IMR-90 (cell line): ENCODE measurements at regions not wholly inside any gene's neighbourhood (a gene's known extent, or its start where the extent isn't known, plus 50 kb on each side); places are given as distances from the start of the nearest gene placed in this dataset.

Experiments
- ATAC-seq: fragments of 200-7000 bp; cut with Tn5 transposase; 2 replicates; pipeline ENCODE4 v1.9.1; 2020; ENCODE audit warnings: low read depth, mild to moderate bottlenecking, moderate library complexity
- BruUV-seq: library from RNA; stranded (reverse); fragments of 400-500 nt; replicated peaks from 2 replicates; lab custom pipeline; 2021; lab: Mats Ljungman, UMichigan
- CTCF ChIA-PET: fragments of 300-600 bp; formaldehyde crosslinking; extraction: SDS; loops from one replicate; lab custom pipeline; 2021; ENCODE audit warnings: antibody characterized with exemption; lab: Yijun Ruan, JAX
- POLR2A ChIA-PET: fragments of 300-600 bp; sonication (Branson Sonifier 250); formaldehyde crosslinking; loops from one replicate; lab custom pipeline; 2022; ENCODE audit warnings: antibody characterized with exemption; ENCODE audit not compliant: unreplicated experiment; lab: Charles Lee
- DNase-seq: peaks from one replicate; pipeline ENCODE4 v3.0.0; 2013
- H2AFZ ChIP-seq: replicated peaks from 2 replicates; pipeline ENCODE3; 2013; ENCODE audit warnings: low read length, mild to moderate bottlenecking; ENCODE audit not compliant: poor library complexity
- H2AK5ac ChIP-seq: 2 replicates; pipeline ENCODE4 v1.6.1; 2013; ENCODE audit warnings: low read depth, low read length, inconsistent platforms
- H2AK9ac ChIP-seq: replicated peaks from 2 replicates; pipeline ENCODE3; 2013; ENCODE audit warnings: mild to moderate bottlenecking, low read depth, low read length, moderate library complexity; ENCODE audit not compliant: poor library complexity
- H2BK120ac ChIP-seq: 2 replicates; pipeline ENCODE4 v1.6.1; 2013; ENCODE audit warnings: low read depth, low read length, inconsistent platforms
- H2BK15ac ChIP-seq: 3 replicates; pipeline ENCODE4 v1.6.1; 2013; ENCODE audit warnings: low read depth, low read length, inconsistent platforms
- H2BK20ac ChIP-seq: 2 replicates; pipeline ENCODE4 v1.6.1; 2013; ENCODE audit warnings: low read depth, mild to moderate bottlenecking, inconsistent platforms, low read length, moderate library complexity
- H2BK5ac ChIP-seq: 2 replicates; pipeline ENCODE4 v1.6.1; 2013; ENCODE audit warnings: mild to moderate bottlenecking, low read depth, low read length, inconsistent platforms; ENCODE audit not compliant: poor library complexity, severe bottlenecking
- H3K14ac ChIP-seq: replicated peaks from 2 replicates; pipeline ENCODE4 v1.6.1; 2013; ENCODE audit warnings: low read depth, low read length, inconsistent platforms
- H3K18ac ChIP-seq: 2 replicates; pipeline ENCODE4 v1.6.1; 2013; ENCODE audit warnings: low read depth, low read length, control low read depth
- H3K23ac ChIP-seq: 2 replicates; pipeline ENCODE4 v1.6.1; 2013; ENCODE audit warnings: low read depth, low read length, inconsistent platforms
- H3K27ac ChIP-seq: 2 replicates; pipeline ENCODE4 v1.5.1; 2013; ENCODE audit warnings: mild to moderate bottlenecking, control low read depth, low read length; ENCODE audit not compliant: insufficient read depth
- H3K27me3 ChIP-seq: 2 replicates; pipeline ENCODE4 v1.6.1; 2013; ENCODE audit warnings: low read length; ENCODE audit not compliant: control insufficient read depth, insufficient read depth
- H3K36me3 ChIP-seq: 2 replicates; pipeline ENCODE4 v1.6.1; 2013; ENCODE audit warnings: low read length, mixed read lengths; ENCODE audit not compliant: control insufficient read depth, insufficient read depth
- H3K4ac ChIP-seq: 2 replicates; pipeline ENCODE4 v1.6.1; 2013; ENCODE audit warnings: low read depth, low read length, inconsistent platforms
- H3K4me1 ChIP-seq: 2 replicates; pipeline ENCODE4 v1.6.1; 2013; ENCODE audit warnings: low read length, mixed read lengths; ENCODE audit not compliant: control insufficient read depth, insufficient read depth
- H3K4me2 ChIP-seq: 2 replicates; pipeline ENCODE4 v1.6.1; 2013; ENCODE audit warnings: low read depth, mild to moderate bottlenecking, control low read depth, low read length, moderate library complexity
- H3K4me3 ChIP-seq: 2 replicates; pipeline ENCODE4 v1.5.1; 2013; ENCODE audit warnings: low read depth, mild to moderate bottlenecking, control low read depth, low read length, moderate library complexity; ENCODE audit not compliant: insufficient read depth
- H3K56ac ChIP-seq: 2 replicates; pipeline ENCODE4 v1.6.1; 2013; ENCODE audit warnings: low read length, inconsistent platforms; ENCODE audit not compliant: insufficient read depth; ENCODE audit errors: extremely low read depth
- H3K79me1 ChIP-seq, 2 experiments: 2 replicates each; pipeline ENCODE4 v1.6.1; 2013; ENCODE audit warnings: low read length in 2 of 2, inconsistent platforms in 1 of 2, low read depth in 1 of 2
- H3K9ac ChIP-seq: 2 replicates; pipeline ENCODE4 v1.6.1; 2013; ENCODE audit warnings: low read depth, low read length, control low read depth
- H3K9me1 ChIP-seq: 2 replicates; pipeline ENCODE4 v1.6.1; 2013; ENCODE audit warnings: low read length, inconsistent platforms; ENCODE audit not compliant: insufficient read depth
- H3K9me3 ChIP-seq: 2 replicates; pipeline ENCODE4 v1.6.1; 2013; ENCODE audit warnings: low read length; ENCODE audit not compliant: control insufficient read depth, insufficient read depth
- H4K20me1 ChIP-seq: 2 replicates; pipeline ENCODE4 v1.6.1; 2013; ENCODE audit warnings: low read length, inconsistent platforms; ENCODE audit not compliant: insufficient read depth
- H4K5ac ChIP-seq: 2 replicates; pipeline ENCODE4 v1.6.1; 2013; ENCODE audit warnings: mild to moderate bottlenecking, low read depth, low read length, control low read depth
- H4K8ac ChIP-seq, 2 experiments: 2 replicates each; pipeline ENCODE4 v1.6.1; 2013; ENCODE audit warnings: low read depth in 2 of 2, low read length in 2 of 2, control low read depth in 1 of 2, inconsistent platforms in 1 of 2
- H4K91ac ChIP-seq: 2 replicates; pipeline ENCODE4 v1.6.1; 2013; ENCODE audit warnings: low read depth, low read length, inconsistent platforms; ENCODE audit not compliant: insufficient read depth
- BHLHE40 ChIP-seq: fragments of 150-350 bp; IDR thresholded peaks from 2 replicates; pipeline ENCODE4 v1.6.1; 2016; ENCODE audit warnings: mild to moderate bottlenecking, low read depth, low read length
- CEBPB ChIP-seq: IDR thresholded peaks from 2 replicates; pipeline ENCODE4 v1.6.1; 2012; ENCODE audit warnings: low read depth, low read length, improper control_type of control experiment
- CHD1 ChIP-seq: IDR thresholded peaks from 2 replicates; pipeline ENCODE4 v1.6.1; 2012; ENCODE audit warnings: low read depth, low read length, improper control_type of control experiment
- CTCF ChIP-seq: conservative IDR thresholded peaks from 2 replicates; pipeline ENCODE4 v1.5.1; 2012; ENCODE audit warnings: mild to moderate bottlenecking, low read depth, low read length, improper control_type of control experiment
- ELK1 ChIP-seq: fragments of 150-350 bp; IDR thresholded peaks from 2 replicates; pipeline ENCODE4 v1.6.1; 2016; ENCODE audit warnings: low read depth, mild to moderate bottlenecking, low read length, moderate library complexity, borderline replicate concordance
- FOS ChIP-seq: fragments of 150-350 bp; IDR thresholded peaks from 2 replicates; pipeline ENCODE4 v1.6.1; 2016; ENCODE audit warnings: low read depth, low read length
- MAFK ChIP-seq: IDR thresholded peaks from 2 replicates; pipeline ENCODE4 v1.6.1; 2012; ENCODE audit warnings: low read depth, low read length, improper control_type of control experiment
- MAZ ChIP-seq: IDR thresholded peaks from 2 replicates; pipeline ENCODE4 v1.6.1; 2012; ENCODE audit warnings: low read depth, mild to moderate bottlenecking, low read length, improper control_type of control experiment, moderate library complexity, borderline replicate concordance
- MXI1 ChIP-seq: IDR thresholded peaks from 2 replicates; pipeline ENCODE4 v1.6.1; 2012; ENCODE audit warnings: low read depth, mild to moderate bottlenecking, low read length, moderate library complexity, borderline replicate concordance
- NFE2L2 ChIP-seq: fragments of 150-350 bp; IDR thresholded peaks from 2 replicates; pipeline ENCODE4 v1.6.1; 2016; ENCODE audit warnings: low read depth, mild to moderate bottlenecking, low read length
- POLR2A ChIP-seq: IDR thresholded peaks from 2 replicates; pipeline ENCODE4 v1.6.1; 2012; ENCODE audit warnings: mild to moderate bottlenecking, low read depth, low read length
- RAD21 ChIP-seq: IDR thresholded peaks from 2 replicates; pipeline ENCODE4 v1.6.1; 2012; ENCODE audit warnings: low read length, improper control_type of control experiment
- RCOR1 ChIP-seq: IDR thresholded peaks from 2 replicates; pipeline ENCODE4 v1.6.1; 2012; ENCODE audit warnings: mild to moderate bottlenecking, low read length, improper control_type of control experiment; ENCODE audit not compliant: insufficient replicate concordance
- RFX5 ChIP-seq: IDR thresholded peaks from 2 replicates; pipeline ENCODE4 v1.8.0; 2012; ENCODE audit warnings: low read depth, mild to moderate bottlenecking, low read length, moderate library complexity
- SMC3 ChIP-seq: fragments of 150-350 bp; IDR thresholded peaks from 2 replicates; pipeline ENCODE4 v1.6.1; 2016; ENCODE audit warnings: low read depth, mild to moderate bottlenecking, antibody characterized with exemption, low read length, moderate library complexity
- USF2 ChIP-seq: fragments of 150-350 bp; IDR thresholded peaks from 2 replicates; pipeline ENCODE4 v1.6.1; 2017; ENCODE audit warnings: mild to moderate bottlenecking, antibody characterized with exemption, low read length, low read depth
- WGBS, 2 experiments: methylation state at CpG; one replicate each; pipeline versions ENCODE4 v1.1.5 to v1.1.7; 2013; ENCODE audit warnings: missing lambda C conversion rate in 2 of 2; ENCODE audit not compliant: insufficient read length in 1 of 2; ENCODE audit errors: extremely low coverage in 2 of 2; 5-methylcytosine and 5-hydroxymethylcytosine counted together
- dilution Hi-C: fragments of 300-500 bp; cut with HindIII; formaldehyde crosslinking; loops from one replicate; pipeline ENCODE4 v1.14.3; 2018; ENCODE audit warnings: low sequenced_read_pairs; ENCODE audit not compliant: unreplicated experiment
- in situ Hi-C: fragments of 300-500 bp; cut with MboI; formaldehyde crosslinking; loops from 3 replicates; pipeline ENCODE4 v1.14.3; 2019; ENCODE audit warnings: low sequenced_read_pairs, inconsistent platforms, mixed read lengths
- intact Hi-C: fragments of 100-400 bp; cut with micrococcal nuclease; formaldehyde crosslinking; loops from 2 replicates; pipeline ENCODE4 v1.10.0; 2022

DNA sequence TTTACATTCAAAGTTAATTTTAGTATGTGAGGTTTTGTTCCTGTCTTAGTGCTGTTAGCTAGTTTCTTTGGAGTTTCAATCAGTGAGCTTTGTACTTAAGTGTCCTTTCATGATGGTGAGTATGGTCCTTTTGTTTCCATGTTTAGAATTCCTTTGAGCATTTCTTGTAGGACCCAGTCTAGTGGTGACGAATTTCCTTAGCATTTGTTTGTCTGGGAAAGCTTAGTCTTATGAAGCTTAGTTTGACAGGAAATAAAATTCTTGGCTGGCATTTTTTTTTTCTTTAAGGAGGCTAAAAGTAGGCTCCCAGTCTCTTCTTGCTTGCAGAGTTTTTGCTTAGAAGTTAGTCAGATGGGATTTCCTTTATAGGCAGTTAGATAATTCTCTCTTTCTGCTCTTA is 209.2 kb upstream of the SEMA3C start:
- POLR2A ChIA-PET = no interaction called here
- no peaks in the 10 kb centered on the region for H3K27me3 ChIP-seq

More for the DNA sequence above, 209.2 kb upstream of the SEMA3C start:
- Histone ChIP-seq H3K14ac (no peak overlapping the region), H3K79me1 (no peaks in the 10 kb centered on the region), H2BK5ac (no peak overlapping the region), H2BK15ac (no peak overlapping the region), H4K20me1 (no peaks in the 10 kb centered on the region), H2AK5ac (no peak overlapping the region), H2AFZ (no peak overlapping the region), H3K56ac (no peak overlapping the region), H2AK9ac (no peak overlapping the region), H3K4me1 (no peaks in the 10 kb centered on the region), H4K91ac (no peak overlapping the region), H3K36me3 (no peaks in the 10 kb centered on the region), H4K8ac (no peak overlapping the region), H2BK20ac (no peak overlapping the region), H3K4ac (no peak overlapping the region), H3K9ac (no peak overlapping the region), H3K18ac (no peak overlapping the region), H2BK120ac (no peak overlapping the region), H3K27ac (no peak overlapping the region), H3K9me1 (no peaks in the 10 kb centered on the region), H3K4me2 (no peak overlapping the region), H3K4me3 (no peak overlapping the region), H3K23ac (no peak overlapping the region), H4K5ac (no peak overlapping the region), H3K9me3 (no peaks in the 10 kb centered on the region; the same call in 1 of the 2 replicates)
- no peak for ATAC-seq
- intact Hi-C loops (no loop called here), in situ Hi-C loops (no loop called here), dilution Hi-C loops (no loop called here)
- TF ChIP-seq USF2 = no peak
- no peak for TF ChIP-seq MXI1
- TF ChIP-seq MAFK = no peak
- no peak for TF ChIP-seq RCOR1
- TF ChIP-seq FOS = no peak
- TF ChIP-seq CTCF = no peak
- no peak for TF ChIP-seq CHD1
- TF ChIP-seq MAZ = no peak
- TF ChIP-seq CEBPB = no peak
- no peak for TF ChIP-seq RFX5
- TF ChIP-seq SMC3 = no peak
- TF ChIP-seq NFE2L2 = no peak
- TF ChIP-seq ELK1 = no peak
- TF ChIP-seq RAD21 = no peak
- no peak for TF ChIP-seq POLR2A
- no peak for TF ChIP-seq BHLHE40
- DNase-seq = peak; percentile 38
- WGBS, 2 experiments = 80% methylated on average over 1 of the region's 1 CpG; no CpG with 5 or more reads in 1 of the 2 experiments
- no TSS peak for BruUV-seq
- CTCF ChIA-PET = no interaction called here
